ENCODE measurements at regions not wholly inside any gene's neighbourhood (a gene's known extent, or its start where the extent isn't known, plus 50 kb on each side); places are given as distances from the start of the nearest gene placed in this dataset.

- TF ChIP-seq RARB (CRISPR knock-in tag; IDR thresholded peaks at IDR 0.05) (no peak), POU6F1 (CRISPR knock-in tag; IDR thresholded peaks at IDR 0.05; ENCODE audit: borderline replicate concordance, low read depth) (no peak), CREB5 (CRISPR knock-in tag; IDR thresholded peaks at IDR 0.05; ENCODE audit: low read depth) (no peak), SNAI2 (CRISPR knock-in tag; IDR thresholded peaks at IDR 0.05) (no peak), ESRRG (CRISPR knock-in tag; IDR thresholded peaks at IDR 0.05) (no peak), PATZ1 (CRISPR knock-in tag; IDR thresholded peaks at IDR 0.05; ENCODE audit: borderline replicate concordance) (no peak), OSR1 (CRISPR knock-in tag; IDR thresholded peaks at IDR 0.05) (no peak), ZNF565 (CRISPR knock-in tag; conservative IDR thresholded peaks at IDR 0.05; ENCODE audit: low read depth) (no peak), ARNTL (CRISPR knock-in tag; IDR thresholded peaks at IDR 0.05; ENCODE audit: borderline replicate concordance, low read depth) (no peak), ZC3H10 (CRISPR knock-in tag; IDR thresholded peaks at IDR 0.05) (no peak), PPARA (CRISPR knock-in tag; IDR thresholded peaks at IDR 0.05; ENCODE audit: borderline replicate concordance) (no peak), ZFP30 (CRISPR knock-in tag; IDR thresholded peaks at IDR 0.05) (no peak), ISL1 (CRISPR knock-in tag; IDR thresholded peaks at IDR 0.05) (no peak)
Observed at GRCh38 chr18:22337306-22337705, 80.4 kb downstream of the CTAGE1 start.
